ENCODE measurements at regions not wholly inside any gene's neighbourhood (a gene's known extent, or its start where the extent isn't known, plus 50 kb on each side); places are given as distances from the start of the nearest gene placed in this dataset.

DNA sequence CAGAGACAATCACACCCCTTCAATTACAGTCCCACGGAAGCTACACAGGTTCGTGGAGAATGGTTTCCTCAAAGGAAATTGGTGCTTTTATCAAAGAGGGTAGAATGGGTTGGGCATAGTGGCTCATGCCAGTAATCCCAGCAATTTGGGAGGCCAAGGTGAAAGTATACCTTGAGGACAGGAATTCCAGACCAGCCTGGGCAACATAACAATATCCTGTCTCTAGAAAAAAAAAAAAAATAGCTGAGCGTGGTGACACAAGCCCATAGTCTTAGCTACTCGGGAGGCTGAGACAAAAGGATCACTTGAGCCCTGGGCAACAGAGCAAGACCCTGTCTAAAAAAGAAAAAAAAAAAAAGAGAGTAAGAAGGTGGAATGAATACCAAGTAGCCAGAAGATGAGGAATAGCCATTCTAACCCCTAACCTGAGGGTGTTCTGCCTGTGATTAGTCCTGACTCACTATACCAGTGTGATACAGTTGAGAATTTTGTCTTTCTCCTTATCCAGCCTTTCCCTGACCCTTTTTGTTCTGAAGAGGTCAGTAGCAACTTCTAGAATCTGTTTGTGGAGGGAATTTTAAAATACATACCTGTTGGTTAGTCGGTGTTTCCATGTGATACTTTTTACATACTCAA is 283.2 kb downstream of the MREG start:
- Mint-ChIP-seq H3K9me3 (no peaks in the 10 kb centered on the region), H3K4me1 (no peaks in the 10 kb centered on the region), H3K36me3 (no peaks in the 10 kb centered on the region), H3K27me3 (ENCODE audit: low read depth in 2 of 2) (peaks cover 3 to 21% of the 10 kb centered on the region in 2 donors), H3K4me3 (no peak overlapping the region), H3K27ac (no peak overlapping the region)
- no peaks in the 10 kb centered on the region for H3K4me1 ChIP-seq (ENCODE audit: control insufficient read depth, insufficient read depth, low read length)
- H3K4me3 ChIP-seq (ENCODE audit: low read length), result no peak overlapping the region
- intact Hi-C loops (cut with micrococcal nuclease), result no loop called here
- TF ChIP-seq, protein P1, sequence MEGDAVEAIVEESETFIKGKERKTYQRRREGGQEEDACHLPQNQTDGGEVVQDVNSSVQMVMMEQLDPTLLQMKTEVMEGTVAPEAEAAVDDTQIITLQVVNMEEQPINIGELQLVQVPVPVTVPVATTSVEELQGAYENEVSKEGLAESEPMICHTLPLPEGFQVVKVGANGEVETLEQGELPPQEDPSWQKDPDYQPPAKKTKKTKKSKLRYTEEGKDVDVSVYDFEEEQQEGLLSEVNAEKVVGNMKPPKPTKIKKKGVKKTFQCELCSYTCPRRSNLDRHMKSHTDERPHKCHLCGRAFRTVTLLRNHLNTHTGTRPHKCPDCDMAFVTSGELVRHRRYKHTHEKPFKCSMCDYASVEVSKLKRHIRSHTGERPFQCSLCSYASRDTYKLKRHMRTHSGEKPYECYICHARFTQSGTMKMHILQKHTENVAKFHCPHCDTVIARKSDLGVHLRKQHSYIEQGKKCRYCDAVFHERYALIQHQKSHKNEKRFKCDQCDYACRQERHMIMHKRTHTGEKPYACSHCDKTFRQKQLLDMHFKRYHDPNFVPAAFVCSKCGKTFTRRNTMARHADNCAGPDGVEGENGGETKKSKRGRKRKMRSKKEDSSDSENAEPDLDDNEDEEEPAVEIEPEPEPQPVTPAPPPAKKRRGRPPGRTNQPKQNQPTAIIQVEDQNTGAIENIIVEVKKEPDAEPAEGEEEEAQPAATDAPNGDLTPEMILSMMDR (IDR thresholded peaks at IDR 0.05), result no peak
- no peak for DNase-seq
- H3K9me3 ChIP-seq (ENCODE audit: control insufficient read depth, insufficient read depth, low read length), result no peaks in the 10 kb centered on the region
- ATAC-seq, result no peak
- H3K27ac ChIP-seq (ENCODE audit: low read length), result no peak overlapping the region
- WGBS (ENCODE audit: insufficient coverage), result 88% methylated on average over 3 of the region's 5 CpGs
- no peaks in the 10 kb centered on the region for H3K27me3 ChIP-seq (ENCODE audit: control insufficient read depth, insufficient read depth, low read length)
- H3K36me3 ChIP-seq (ENCODE audit: control insufficient read depth, insufficient read depth, low read length), result no peaks in the 10 kb centered on the region

DNA sequence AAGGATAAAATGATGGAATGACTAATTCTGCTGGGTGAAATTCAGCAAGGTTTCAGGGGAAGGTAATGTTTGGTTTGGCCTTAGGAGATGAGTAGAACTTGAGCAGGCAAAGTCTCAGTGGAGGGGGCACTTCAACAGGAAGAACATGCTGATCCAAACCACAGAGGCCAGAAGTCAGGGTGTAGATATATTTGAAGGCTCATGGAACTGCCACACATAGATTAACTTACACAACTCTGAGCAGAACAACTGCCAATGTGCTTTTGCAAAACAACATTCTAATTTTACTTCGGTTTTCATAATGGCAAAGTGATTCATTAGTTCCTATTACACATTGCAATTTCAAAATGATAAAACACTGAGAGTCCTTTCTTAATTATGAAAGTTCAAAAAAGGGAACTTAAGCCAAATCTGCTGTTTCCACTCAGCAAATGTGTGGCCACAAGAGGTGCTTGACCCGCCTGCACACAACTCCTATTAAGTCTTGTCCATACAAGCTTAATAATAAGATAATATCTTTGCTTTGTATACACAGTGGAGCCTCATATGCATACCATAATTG is 284.8 kb downstream of the MREG start:
- no peak for ATAC-seq
- intact Hi-C loops (cut with micrococcal nuclease), result no loop called here
- Histone ChIP-seq H3K36me3 (ENCODE audit: control insufficient read depth, insufficient read depth, low read length) (no peaks in the 10 kb centered on the region), H3K4me1 (ENCODE audit: control insufficient read depth, insufficient read depth, low read length) (no peaks in the 10 kb centered on the region), H3K27me3 (ENCODE audit: control insufficient read depth, insufficient read depth, low read length) (no peaks in the 10 kb centered on the region), H3K4me3 (ENCODE audit: low read length) (no peak overlapping the region), H3K9me3 (ENCODE audit: control insufficient read depth, insufficient read depth, low read length) (no peaks in the 10 kb centered on the region), H3K27ac (ENCODE audit: low read length) (no peak overlapping the region)
- Mint-ChIP-seq H3K36me3 (no peaks in the 10 kb centered on the region), H3K9me3 (no peaks in the 10 kb centered on the region), H3K27ac (no peak overlapping the region), H3K27me3 (ENCODE audit: low read depth in 2 of 2) (peaks cover 8 to 22% of the 10 kb centered on the region in 2 donors), H3K4me1 (no peaks in the 10 kb centered on the region), H3K4me3 (no peak overlapping the region)
- WGBS (ENCODE audit: insufficient coverage), result 25% methylated on average over 2 of the region's 2 CpGs
- TF ChIP-seq, protein P1 (IDR thresholded peaks at IDR 0.05), result no peak
- DNase-seq, result no peak

DNA sequence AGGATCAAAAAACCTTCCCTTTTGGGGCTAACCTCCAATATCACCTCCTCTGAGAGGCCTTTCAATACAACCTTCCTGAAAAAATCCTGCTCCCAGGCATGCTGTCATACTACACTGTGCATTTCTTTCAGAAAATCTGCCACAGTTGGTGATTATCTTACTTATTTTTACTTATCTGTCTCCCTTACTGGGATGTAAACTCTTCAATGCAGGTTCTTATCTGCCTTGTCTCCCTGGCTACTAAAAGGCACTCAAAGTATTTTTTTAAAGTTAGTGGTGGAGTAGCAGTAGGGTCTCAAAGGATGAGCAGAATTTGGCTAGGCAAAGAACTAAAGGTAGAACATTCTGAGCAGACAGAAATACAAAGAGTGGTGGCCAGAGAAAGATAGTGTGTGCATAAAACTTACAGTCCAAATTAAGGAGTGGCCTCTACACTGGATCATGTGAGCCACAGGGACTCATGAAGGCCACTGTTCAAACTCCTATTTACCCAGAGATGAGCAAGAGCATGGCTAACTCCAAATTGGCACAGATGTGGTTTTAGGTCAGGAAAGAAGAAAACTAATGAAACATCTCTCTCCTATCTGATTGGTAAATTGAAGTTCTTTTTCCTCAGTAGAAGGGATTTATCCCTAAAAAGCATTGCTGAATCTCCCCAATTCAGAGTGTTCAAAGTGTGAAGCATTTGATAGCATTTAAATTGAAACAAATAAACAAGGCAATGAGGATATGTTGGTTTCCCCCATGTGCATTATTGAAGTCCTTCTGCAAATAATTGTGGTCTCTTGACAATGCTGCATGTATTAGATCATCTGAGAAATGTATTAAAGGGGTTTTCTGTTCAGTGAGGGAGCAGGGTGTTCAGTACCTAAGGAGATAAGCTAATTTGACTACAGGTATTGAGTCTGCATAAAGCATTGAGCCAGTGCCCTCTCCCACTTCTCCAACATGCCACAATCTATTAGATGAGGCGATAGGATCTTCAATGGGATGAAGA is 285.5 kb downstream of the MREG start:
- no peaks in the 10 kb centered on the region for H3K27me3 ChIP-seq (ENCODE audit: control insufficient read depth, insufficient read depth, low read length)
- WGBS (ENCODE audit: insufficient coverage), result no CpG with 5 or more reads among the region's 1 CpG
- H3K36me3 Mint-ChIP-seq, result no peaks in the 10 kb centered on the region
- intact Hi-C loops (cut with micrococcal nuclease), result no loop called here
- H3K4me3 ChIP-seq (ENCODE audit: low read length), result no peak overlapping the region
- no peaks in the 10 kb centered on the region for H3K36me3 ChIP-seq (ENCODE audit: control insufficient read depth, insufficient read depth, low read length)
- H3K27ac Mint-ChIP-seq, result no peak overlapping the region
- H3K27ac ChIP-seq (ENCODE audit: low read length), result no peak overlapping the region
- no peak overlapping the region for H3K4me3 Mint-ChIP-seq
- peaks cover 8 to 14% of the 10 kb centered on the region in 2 donors for H3K27me3 Mint-ChIP-seq (ENCODE audit: low read depth in 2 of 2)
- no peaks in the 10 kb centered on the region for H3K4me1 ChIP-seq (ENCODE audit: control insufficient read depth, insufficient read depth, low read length)
- no peak for DNase-seq
- TF ChIP-seq, protein P1 (IDR thresholded peaks at IDR 0.05), result no peak
- no peak for ATAC-seq
- no peaks in the 10 kb centered on the region for H3K9me3 ChIP-seq (ENCODE audit: control insufficient read depth, insufficient read depth, low read length)
- no peaks in the 10 kb centered on the region for H3K4me1 Mint-ChIP-seq
- no peaks in the 10 kb centered on the region for H3K9me3 Mint-ChIP-seq

All from natural killer cell (primary cell).